Calu3 (cell line): ENCODE measurements at regions not wholly inside any gene's neighbourhood (a gene's known extent, or its start where the extent isn't known, plus 50 kb on each side); places are given as distances from the start of the nearest gene placed in this dataset.

Experiments used
- BruUV-seq: library from RNA; stranded (reverse); fragments of 400-500 nt; replicated peaks from 2 replicates; lab custom pipeline; 2021; lab: Mats Ljungman, UMichigan
- CTCF ChIA-PET: fragments of 300-600 bp; sonication (Branson Sonifier 250); formaldehyde crosslinking; loops from one replicate; lab custom pipeline; 2022; ENCODE audit warnings: antibody characterized with exemption; lab: Charles Lee
- DNase-seq: peaks from one replicate; pipeline ENCODE4 v3.0.0; 2022
- H3K27ac Mint-ChIP-seq: one replicate; pipeline ENCODE4 v1.8.0; 2022; ENCODE audit warnings: mixed read lengths; ENCODE audit not compliant: unreplicated experiment
- H3K27me3 Mint-ChIP-seq: one replicate; pipeline ENCODE4 v1.8.0; 2022; ENCODE audit warnings: mixed read lengths; ENCODE audit not compliant: unreplicated experiment
- H3K36me3 Mint-ChIP-seq: one replicate; pipeline ENCODE4 v1.8.0; 2022; ENCODE audit warnings: mild to moderate bottlenecking, moderate library complexity, mixed read lengths; ENCODE audit not compliant: insufficient read depth, unreplicated experiment
- H3K4me1 Mint-ChIP-seq: one replicate; pipeline ENCODE4 v1.8.0; 2022; ENCODE audit warnings: mild to moderate bottlenecking, low read depth, mixed read lengths; ENCODE audit not compliant: unreplicated experiment
- H3K4me3 Mint-ChIP-seq: one replicate; pipeline ENCODE4 v1.8.0; 2022; ENCODE audit warnings: mild to moderate bottlenecking, low read depth, moderate library complexity, mixed read lengths; ENCODE audit not compliant: unreplicated experiment
- H3K9me3 Mint-ChIP-seq: one replicate; pipeline ENCODE4 v1.8.0; 2022; ENCODE audit warnings: low read depth, mixed read lengths; ENCODE audit not compliant: unreplicated experiment
- CTCF ChIP-seq: fragments of 200-600 bp; IDR thresholded peaks from one replicate; pipeline ENCODE4 v1.8.0; 2022; ENCODE audit warnings: antibody characterized with exemption; ENCODE audit not compliant: unreplicated experiment
- intact Hi-C: fragments of 100-400 bp; cut with micrococcal nuclease; formaldehyde crosslinking; loops from one replicate; pipeline ENCODE4 v1.10.0; 2022; ENCODE audit not compliant: unreplicated experiment

GRCh38 chr1:173408886-173409285 is 68.2 kb upstream of the PRDX6 start:
- H3K9me3 Mint-ChIP-seq = no peaks in the 10 kb centered on the region
- CTCF ChIA-PET = no interaction called here
- H3K4me1 Mint-ChIP-seq = peaks cover 24% of the 10 kb centered on the region
- BruUV-seq = no TSS peak
- H3K36me3 Mint-ChIP-seq = peaks cover 8% of the 10 kb centered on the region
- no peak overlapping the region for H3K27ac Mint-ChIP-seq
- TF ChIP-seq CTCF = no peak
- H3K27me3 Mint-ChIP-seq = no peaks in the 10 kb centered on the region
- DNase-seq = no peak
- H3K4me3 Mint-ChIP-seq = no peak overlapping the region
- intact Hi-C loops = loop anchor here (5.0 kb wide), 2 partner anchors 152 to 582 kb away; no protein-coding TSS in a partner anchor

GRCh38 chr1:173409613-173410012 is 67.5 kb upstream of the PRDX6 start:
- no peak overlapping the region for H3K27ac Mint-ChIP-seq
- no peak for TF ChIP-seq CTCF
- CTCF ChIA-PET = no interaction called here
- DNase-seq = no peak
- H3K9me3 Mint-ChIP-seq = no peaks in the 10 kb centered on the region
- H3K4me1 Mint-ChIP-seq = peaks cover 24% of the 10 kb centered on the region
- intact Hi-C loops = loop anchor here (5.0 kb wide), 2 partner anchors 152 to 582 kb away; no protein-coding TSS in a partner anchor
- no peaks in the 10 kb centered on the region for H3K27me3 Mint-ChIP-seq
- peaks cover 8% of the 10 kb centered on the region for H3K36me3 Mint-ChIP-seq
- BruUV-seq = no TSS peak
- no peak overlapping the region for H3K4me3 Mint-ChIP-seq

- Mint-ChIP-seq H3K4me1 (peaks cover 24% of the 10 kb centered on the region), H3K9me3 (no peaks in the 10 kb centered on the region), H3K4me3 (no peak overlapping the region), H3K36me3 (peaks cover 8% of the 10 kb centered on the region), H3K27ac (no peak overlapping the region), H3K27me3 (no peaks in the 10 kb centered on the region)
- TF ChIP-seq CTCF = no peak
- intact Hi-C loops = no loop called here
- BruUV-seq = no TSS peak
- CTCF ChIA-PET = no interaction called here
- DNase-seq = no peak
Measured at GRCh38 chr1:173410133-173410793, 66.9 kb upstream of the PRDX6 start.

- BruUV-seq = no TSS peak
- DNase-seq = no peak
- no peaks in the 10 kb centered on the region for H3K9me3 Mint-ChIP-seq
- H3K27me3 Mint-ChIP-seq = no peaks in the 10 kb centered on the region
- intact Hi-C loops = no loop called here
- TF ChIP-seq CTCF = no peak
- no peak overlapping the region for H3K4me3 Mint-ChIP-seq
- peaks cover 20% of the 10 kb centered on the region for H3K4me1 Mint-ChIP-seq
- CTCF ChIA-PET = no interaction called here
- peaks cover 8% of the 10 kb centered on the region for H3K36me3 Mint-ChIP-seq
- no peak overlapping the region for H3K27ac Mint-ChIP-seq
Measured at GRCh38 chr1:173410794-173411236, 66.3 kb upstream of the PRDX6 start.
